ENCODE measurements at regions not wholly inside any gene's neighbourhood (a gene's known extent, or its start where the extent isn't known, plus 50 kb on each side); places are given as distances from the start of the nearest gene placed in this dataset.

- TF ChIP-seq CTCF (conservative IDR thresholded peaks at IDR 0.05): no peak
- TF ChIP-seq ZFX (IDR thresholded peaks at IDR 0.05): no peak
These were observed 466.0 kb downstream of the INSC start for GRCh38 chr11:15580775-15581095.
